Stimulated activated CD4-positive, alpha-beta T cell treated with anti-CD3 and anti-CD28 coated beads, TNF-alpha, amount 100 ng/mL, for 1 hour (primary cell): ENCODE measurements at regions not wholly inside any gene's neighbourhood (a gene's known extent, or its start where the extent isn't known, plus 50 kb on each side); places are given as distances from the start of the nearest gene placed in this dataset.
"Not testable (repeated sequence)": the region's sequence is repeated elsewhere in the genome, so short reads cannot be mapped to it uniquely, and the experiment has no call there.

Experiments
- DNase-seq, 3 donors: peaks; one replicate each; pipeline ENCODE4 v3.0.0-alpha.2; 2020; ENCODE audit warnings: low read depth in 3 of 3, low spot score in 1 of 3

- no peak for DNase-seq
These were observed 271.4 kb downstream of the ALDH8A1 start for GRCh38 chr6:134678436-134678889.

GRCh38 chr6:134676307-134677281, 273.3 kb downstream of the ALDH8A1 start:
- no peak for DNase-seq

- DNase-seq, result no peak
These were observed 274.5 kb downstream of the ALDH8A1 start for GRCh38 chr6:134675110-134676054.

GRCh38 chr6:134674562-134674961, 275.3 kb downstream of the ALDH8A1 start:
- DNase-seq, result no peak

GRCh38 chr6:134669485-134669884, 280.4 kb downstream of the ALDH8A1 start:
- DNase-seq, result no peak

- no peak for DNase-seq
These were observed 282.8 kb downstream of the ALDH8A1 start for GRCh38 chr6:134667111-134667510.

- no peak for DNase-seq
These were observed 283.8 kb downstream of the ALDH8A1 start for GRCh38 chr6:134666125-134666524.

- DNase-seq, result no peak
These were observed 284.7 kb downstream of the ALDH8A1 start for GRCh38 chr6:134665029-134665723.

- no peak for DNase-seq
These were observed 285.9 kb downstream of the ALDH8A1 start for GRCh38 chr6:134663800-134664535.

GRCh38 chr6:134663356-134663755, 286.5 kb downstream of the ALDH8A1 start:
- DNase-seq, result no peak

- no peak for DNase-seq
These were observed 287.7 kb downstream of the ALDH8A1 start for GRCh38 chr6:134662077-134662700.

- not testable (repeated sequence) for DNase-seq
These were observed 290.0 kb downstream of the ALDH8A1 start for GRCh38 chr6:134659885-134660284.

GRCh38 chr6:134658596-134658995, 291.3 kb downstream of the ALDH8A1 start:
- no peak for DNase-seq

GRCh38 chr6:134657751-134658527, 292.0 kb downstream of the ALDH8A1 start:
- no peak for DNase-seq

GRCh38 chr6:134657343-134657742, 292.6 kb downstream of the ALDH8A1 start:
- DNase-seq, result no peak

- DNase-seq, result no peak
These were observed 295.1 kb downstream of the ALDH8A1 start for GRCh38 chr6:134654751-134655150.

- no peak for DNase-seq
These were observed 298.4 kb downstream of the ALDH8A1 start for GRCh38 chr6:134651519-134651918.

- no peak for DNase-seq
These were observed 302.0 kb downstream of the ALDH8A1 start for GRCh38 chr6:134647861-134648260.

GRCh38 chr6:134642819-134643218, 307.1 kb downstream of the ALDH8A1 start:
- DNase-seq, result no peak
